Activated T-helper 2 cell treated with anti-CD3 and anti-CD28 coated beads, Interferon-gamma antibody, Interleukin-2, Interleukin-4, amounts not matched to agents 10 μg/mL and 5 μg/mL and 100 μg/mL, durations not matched to agents 14 hours and 24 hours and 36 hours (primary cell): ENCODE measurements at regions not wholly inside any gene's neighbourhood (a gene's known extent, or its start where the extent isn't known, plus 50 kb on each side); places are given as distances from the start of the nearest gene placed in this dataset.
A peak's percentile ranks its signal among the peaks of the same experiment; 100 is the strongest.

Experiments used
- DNase-seq: peaks from one replicate; pipeline ENCODE4 v3.0.0; 2021; ENCODE audit warnings: low spot score
- H3K27ac Mint-ChIP-seq: one replicate; pipeline ENCODE4 v1.8.0; 2021; ENCODE audit warnings: mixed read lengths
- H3K27me3 Mint-ChIP-seq: one replicate; pipeline ENCODE4 v1.8.0; 2021; ENCODE audit warnings: low read depth, mixed read lengths
- H3K36me3 Mint-ChIP-seq: one replicate; pipeline ENCODE4 v1.8.0; 2021; ENCODE audit warnings: low read depth, mixed read lengths
- H3K4me1 Mint-ChIP-seq: one replicate; pipeline ENCODE4 v1.8.0; 2021; ENCODE audit warnings: low read depth, mixed read lengths
- H3K4me3 Mint-ChIP-seq: one replicate; pipeline ENCODE4 v1.8.0; 2021; ENCODE audit warnings: low read depth, mild to moderate bottlenecking, moderate library complexity, mixed read lengths
- H3K9me3 Mint-ChIP-seq: one replicate; pipeline ENCODE4 v1.8.0; 2021; ENCODE audit warnings: mixed read lengths
- intact Hi-C: fragments of 100-400 bp; cut with micrococcal nuclease; formaldehyde crosslinking; loops from one replicate; pipeline ENCODE4 v1.15.1; 2023

DNA sequence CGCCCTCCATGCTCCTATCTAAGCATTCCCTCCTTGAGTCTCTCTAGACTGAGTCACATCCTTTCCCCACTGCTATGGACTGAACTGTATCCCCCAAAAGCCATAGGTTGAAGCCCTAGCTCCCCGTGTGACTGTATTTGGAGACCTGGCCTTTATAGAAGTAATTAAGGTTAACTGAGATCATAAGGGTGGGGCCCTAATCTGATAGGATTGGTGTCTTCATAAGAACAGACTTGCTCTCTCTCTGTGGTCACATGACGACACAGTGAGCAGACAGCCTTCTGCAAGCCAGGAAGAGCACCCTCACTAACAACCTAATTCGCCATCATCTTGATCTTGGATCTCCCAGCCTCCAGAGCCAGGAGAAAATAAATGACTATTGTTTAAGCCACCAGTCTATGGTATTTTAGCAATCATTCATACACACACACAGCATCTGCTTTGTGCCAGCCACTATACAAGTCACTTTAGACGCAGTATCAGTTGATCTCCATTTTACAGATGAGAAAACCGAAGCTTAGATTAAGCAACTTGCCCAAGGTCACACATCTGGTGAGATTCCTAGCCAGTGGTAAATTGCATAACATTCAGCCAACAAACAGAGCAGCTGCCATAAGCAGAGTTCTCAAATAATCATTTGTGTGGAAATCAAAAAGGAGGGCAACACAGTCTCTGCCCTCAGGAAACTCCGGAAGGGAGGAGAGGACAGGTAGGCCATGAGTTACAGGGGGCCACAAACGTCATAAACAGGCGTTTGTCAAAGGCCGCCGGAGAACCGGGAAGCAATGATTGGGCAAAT lies 66.3 kb upstream of the HES1 start:
- Mint-ChIP-seq H3K36me3 (no peaks in the 10 kb centered on the region), H3K27me3 (peaks cover 68% of the 10 kb centered on the region), H3K4me1 (peaks cover 21% of the 10 kb centered on the region), H3K27ac (no peak overlapping the region), H3K9me3 (peaks cover 10% of the 10 kb centered on the region), H3K4me3 (peak overlapping the region; percentile 49)
- DNase-seq = no peak
- intact Hi-C loops = loop anchor here (2.0 to 5.0 kb wide), 3 partner anchors 65 to 238 kb away; no protein-coding TSS in a partner anchor

DNA sequence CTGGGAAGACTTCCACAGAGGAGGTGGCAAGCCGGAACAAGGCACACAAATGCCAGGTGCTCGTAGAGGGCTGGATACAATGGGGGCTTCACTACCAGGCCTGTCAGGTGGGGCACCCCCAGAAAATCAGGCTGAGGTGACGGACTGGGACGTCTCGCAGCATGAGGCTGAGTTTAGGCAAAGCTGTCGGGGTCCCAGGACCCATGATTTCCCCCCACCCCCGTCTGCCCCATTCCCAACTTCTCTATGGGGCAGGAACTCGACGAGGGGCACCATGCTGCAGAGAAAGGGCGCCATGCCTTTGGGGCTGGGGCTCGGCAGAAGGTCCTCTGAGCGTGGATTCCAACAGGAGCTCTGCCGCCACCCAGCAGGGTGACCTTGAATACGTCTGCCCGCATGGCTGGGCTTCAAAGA lies 65.7 kb upstream of the HES1 start:
- peak overlapping the region; percentile 50 for H3K4me3 Mint-ChIP-seq

DNA sequence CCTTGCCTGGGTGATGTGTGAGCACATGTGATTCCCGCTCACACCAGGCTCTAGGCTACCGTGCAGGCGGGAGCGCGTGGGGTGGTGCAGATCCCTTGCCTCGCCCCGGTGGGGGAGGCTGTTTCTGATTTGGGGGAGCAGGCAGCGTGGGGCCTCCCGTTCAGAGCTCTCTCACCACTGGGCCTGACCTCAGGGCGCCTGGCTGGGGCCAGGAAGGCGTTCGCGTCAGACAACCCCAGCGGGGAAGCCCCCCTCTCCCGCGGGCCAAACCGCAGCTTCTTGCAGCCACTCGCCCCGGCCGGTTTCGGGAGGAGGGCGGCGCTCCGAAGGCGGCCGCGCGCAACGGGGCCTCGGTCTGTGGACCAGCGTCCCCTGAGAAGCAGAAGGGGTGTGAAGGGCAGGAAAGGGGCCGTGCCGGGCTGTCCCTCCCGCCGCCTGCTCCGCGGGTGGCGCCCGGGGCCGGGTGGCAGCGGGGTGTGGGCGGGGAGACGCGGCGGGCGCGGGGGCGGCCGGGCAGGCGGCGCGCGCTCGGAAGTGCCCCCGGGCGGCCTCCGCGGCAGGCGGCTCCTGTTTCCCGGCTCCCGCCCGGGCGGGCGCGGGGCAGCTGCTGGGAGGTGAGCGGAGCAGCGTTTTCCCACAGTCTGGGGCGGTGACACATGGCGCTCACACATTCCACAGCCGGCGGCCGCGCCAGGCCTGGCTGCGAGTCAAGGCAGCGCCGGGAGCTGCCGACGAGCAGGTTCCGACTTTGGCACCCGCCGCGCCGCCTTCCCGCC lies 65.1 kb upstream of the HES1 start:
- Mint-ChIP-seq H3K36me3 (no peaks in the 10 kb centered on the region), H3K27ac (no peak overlapping the region), H3K27me3 (peaks cover 72% of the 10 kb centered on the region), H3K4me3 (peak overlapping the region; percentile 50), H3K9me3 (peaks cover 10% of the 10 kb centered on the region), H3K4me1 (peaks cover 21% of the 10 kb centered on the region)
- DNase-seq = peak; percentile 40
- intact Hi-C loops = loop anchor here (2.0 to 5.0 kb wide), 3 partner anchors 64 to 236 kb away; no protein-coding TSS in a partner anchor

More for the DNA sequence above, 65.7 kb upstream of the HES1 start:
- H3K36me3 Mint-ChIP-seq = no peaks in the 10 kb centered on the region
- H3K4me1 Mint-ChIP-seq = peaks cover 21% of the 10 kb centered on the region
- peaks cover 10% of the 10 kb centered on the region for H3K9me3 Mint-ChIP-seq
- DNase-seq = no peak
- peaks cover 73% of the 10 kb centered on the region for H3K27me3 Mint-ChIP-seq
- no peak overlapping the region for H3K27ac Mint-ChIP-seq
- intact Hi-C loops = loop anchor here (2.0 to 5.0 kb wide), 3 partner anchors 65 to 237 kb away; no protein-coding TSS in a partner anchor

DNA sequence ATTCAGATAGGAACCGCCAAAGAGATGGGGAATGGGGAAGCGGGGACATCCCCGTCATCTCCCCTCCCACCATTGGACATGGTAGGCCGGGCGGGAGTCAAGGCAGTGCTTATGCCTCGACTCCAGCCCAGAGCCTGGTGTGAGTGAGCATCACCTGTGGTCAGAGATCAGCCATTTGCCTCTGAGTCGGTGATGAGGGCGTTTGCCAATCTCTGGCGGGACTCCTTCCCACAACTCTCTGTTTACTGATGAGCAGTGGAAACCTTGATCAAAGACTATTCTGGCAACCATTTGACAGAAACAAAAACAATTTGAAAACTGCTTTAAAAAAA lies 63.9 kb upstream of the HES1 start:
- no peak overlapping the region for H3K4me3 Mint-ChIP-seq
- peaks cover 21% of the 10 kb centered on the region for H3K4me1 Mint-ChIP-seq
- no peaks in the 10 kb centered on the region for H3K36me3 Mint-ChIP-seq

DNA sequence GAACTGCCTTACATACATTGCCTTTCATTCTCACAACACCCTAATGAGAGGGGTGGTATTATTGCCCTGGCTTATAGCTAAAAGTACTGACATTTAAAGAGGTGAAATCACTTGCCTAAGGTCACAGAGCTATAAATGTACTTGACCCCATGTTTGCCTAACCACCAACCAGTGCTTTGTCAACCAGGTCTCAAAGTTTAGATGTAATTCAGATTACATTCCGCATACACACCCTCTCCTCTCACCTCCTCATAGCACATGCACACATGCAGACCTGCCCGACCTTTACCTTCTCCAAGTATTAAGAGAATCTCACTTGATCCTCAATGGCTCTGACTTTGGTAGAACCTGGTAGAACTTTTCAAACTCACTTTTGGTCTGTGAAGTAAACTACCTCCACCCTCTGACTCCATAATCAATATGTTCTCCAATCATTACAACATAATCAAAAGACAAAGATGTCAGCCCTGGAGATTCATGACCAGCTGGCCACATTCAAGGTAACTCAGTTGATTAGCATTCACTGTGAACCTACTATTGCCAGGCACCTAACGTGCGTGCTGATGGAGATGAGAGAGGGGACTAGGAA lies 63.2 kb upstream of the HES1 start:
- H3K4me1 Mint-ChIP-seq = peaks cover 21% of the 10 kb centered on the region
- no peaks in the 10 kb centered on the region for H3K36me3 Mint-ChIP-seq
- H3K27ac Mint-ChIP-seq = no peak overlapping the region
- intact Hi-C loops = loop anchor here (5.0 kb wide), 2 partner anchors 100 to 235 kb away; no protein-coding TSS in a partner anchor
- H3K4me3 Mint-ChIP-seq = no peak overlapping the region
- peaks cover 70% of the 10 kb centered on the region for H3K27me3 Mint-ChIP-seq
- no peak for DNase-seq
- H3K9me3 Mint-ChIP-seq = peaks cover 4% of the 10 kb centered on the region

More for the DNA sequence above, 63.9 kb upstream of the HES1 start:
- peaks cover 72% of the 10 kb centered on the region for H3K27me3 Mint-ChIP-seq
- no peak for DNase-seq
- intact Hi-C loops = loop anchor here (5.0 kb wide), 2 partner anchors 100 to 235 kb away; no protein-coding TSS in a partner anchor
- peaks cover 9% of the 10 kb centered on the region for H3K9me3 Mint-ChIP-seq
- H3K27ac Mint-ChIP-seq = no peak overlapping the region

DNA sequence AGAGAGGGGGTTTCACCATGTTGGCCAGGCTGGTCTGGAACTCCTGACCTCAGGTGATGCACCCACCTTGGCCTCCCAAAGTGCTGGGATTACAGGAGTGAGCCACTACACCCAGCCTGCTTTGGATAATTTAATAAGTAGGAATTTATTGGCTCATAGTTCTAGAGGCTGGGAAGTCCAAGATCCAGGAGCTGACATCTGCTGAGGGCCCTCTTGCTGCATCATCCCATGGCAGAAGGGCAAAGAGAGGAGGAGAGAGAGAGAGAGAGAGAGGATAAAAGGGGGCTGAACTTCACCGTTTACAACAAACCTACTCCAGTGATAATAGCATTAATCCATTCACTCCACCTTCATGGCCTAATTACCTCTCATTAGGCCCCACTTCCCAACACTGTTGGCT lies 62.0 kb upstream of the HES1 start:
- no peak overlapping the region for H3K4me3 Mint-ChIP-seq
- peaks cover 17% of the 10 kb centered on the region for H3K4me1 Mint-ChIP-seq
- no peaks in the 10 kb centered on the region for H3K36me3 Mint-ChIP-seq
- H3K27ac Mint-ChIP-seq = no peak overlapping the region
- no peak for DNase-seq
- peaks cover 72% of the 10 kb centered on the region for H3K27me3 Mint-ChIP-seq
- H3K9me3 Mint-ChIP-seq = no peaks in the 10 kb centered on the region
- intact Hi-C loops = loop anchor here (5.0 kb wide), 2 partner anchors 102 to 233 kb away; no protein-coding TSS in a partner anchor

DNA sequence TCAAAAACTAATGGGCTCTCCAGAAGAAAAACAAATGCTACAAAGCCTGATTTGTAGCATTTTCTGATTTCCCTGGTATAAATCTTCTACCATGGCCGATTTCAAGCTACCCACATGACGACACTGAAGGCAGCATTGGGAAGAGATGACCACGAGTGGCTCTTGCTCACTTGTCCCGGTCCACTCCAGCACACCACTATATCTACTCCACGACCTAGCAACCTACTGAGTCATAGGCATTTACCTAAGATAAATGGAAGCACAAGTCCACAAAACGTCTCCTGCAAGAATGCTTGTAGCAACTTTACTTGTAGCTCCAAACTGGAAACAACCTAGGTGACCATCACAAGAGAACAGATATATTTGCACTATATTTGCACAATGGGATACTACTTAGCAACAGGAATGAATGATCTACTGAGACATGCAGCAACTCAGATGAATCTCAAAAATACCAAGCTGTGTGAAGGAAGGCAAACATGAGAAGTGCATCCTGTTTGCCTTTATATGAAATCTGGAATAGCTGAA lies 60.8 kb upstream of the HES1 start:
- Mint-ChIP-seq H3K27ac (no peak overlapping the region), H3K9me3 (no peaks in the 10 kb centered on the region), H3K36me3 (no peaks in the 10 kb centered on the region), H3K4me3 (no peak overlapping the region), H3K27me3 (peaks cover 68% of the 10 kb centered on the region), H3K4me1 (peaks cover 14% of the 10 kb centered on the region)
- DNase-seq = no peak
- intact Hi-C loops = no loop called here

DNA sequence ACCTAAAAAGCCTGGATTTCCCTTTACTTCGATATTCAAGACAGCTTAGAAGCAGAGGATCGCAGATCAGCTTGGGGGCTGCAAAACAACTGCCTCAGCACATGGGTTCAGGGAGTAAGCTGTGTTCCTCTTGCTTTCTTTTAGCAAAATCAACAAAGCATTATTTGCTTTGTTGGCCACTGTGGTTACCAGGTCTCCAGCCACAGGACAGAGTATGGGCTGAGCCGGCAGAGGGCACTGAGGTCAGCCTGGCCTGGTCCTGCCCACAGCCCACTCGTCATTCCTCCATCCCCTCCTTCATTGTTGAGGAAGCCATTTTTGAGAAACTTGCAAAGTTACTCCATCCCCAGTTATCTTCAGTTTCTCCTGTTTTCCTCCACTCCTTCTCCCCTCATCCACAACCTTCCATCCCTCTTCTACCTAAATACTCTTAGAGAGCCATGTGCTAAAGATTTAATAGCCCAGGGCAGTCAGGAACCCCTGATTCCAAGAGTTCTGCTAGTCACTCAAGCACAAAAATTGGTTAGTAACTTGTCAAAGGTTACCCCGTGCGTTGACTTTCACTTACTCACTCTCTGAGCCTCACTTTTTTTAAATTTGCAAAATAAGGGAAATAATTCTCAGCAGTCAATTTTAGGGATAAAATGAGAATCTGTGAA lies 60.0 kb upstream of the HES1 start:
- intact Hi-C loops = no loop called here
- Mint-ChIP-seq H3K4me1 (peaks cover 11% of the 10 kb centered on the region), H3K4me3 (no peak overlapping the region), H3K36me3 (no peaks in the 10 kb centered on the region), H3K27me3 (peaks cover 73% of the 10 kb centered on the region), H3K9me3 (no peaks in the 10 kb centered on the region), H3K27ac (no peak overlapping the region)
- DNase-seq = no peak

DNA sequence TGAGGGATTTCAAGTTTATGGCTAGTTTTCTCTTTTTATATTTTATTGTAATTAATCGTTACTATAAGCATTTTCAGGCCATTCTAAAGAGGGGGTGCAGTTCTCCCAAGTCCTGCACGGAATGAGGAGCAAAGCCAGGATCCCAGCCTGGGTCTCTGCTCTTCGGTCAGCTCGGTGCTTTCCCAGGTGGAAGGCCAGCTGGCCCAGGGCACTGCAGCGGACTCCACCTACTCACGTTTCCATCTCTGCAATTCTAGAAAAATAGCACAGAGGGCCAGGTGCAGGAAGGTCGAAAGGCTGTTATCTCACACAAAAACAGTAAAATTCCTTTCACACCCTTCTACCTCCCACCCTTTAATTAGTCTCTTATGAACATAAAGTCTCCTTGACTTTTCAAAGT lies 59.5 kb upstream of the HES1 start:
- Mint-ChIP-seq H3K9me3 (no peaks in the 10 kb centered on the region), H3K4me1 (peaks cover 11% of the 10 kb centered on the region), H3K4me3 (no peak overlapping the region), H3K27me3 (peaks cover 72% of the 10 kb centered on the region), H3K36me3 (no peaks in the 10 kb centered on the region), H3K27ac (no peak overlapping the region)
- DNase-seq = no peak
- intact Hi-C loops = no loop called here

DNA sequence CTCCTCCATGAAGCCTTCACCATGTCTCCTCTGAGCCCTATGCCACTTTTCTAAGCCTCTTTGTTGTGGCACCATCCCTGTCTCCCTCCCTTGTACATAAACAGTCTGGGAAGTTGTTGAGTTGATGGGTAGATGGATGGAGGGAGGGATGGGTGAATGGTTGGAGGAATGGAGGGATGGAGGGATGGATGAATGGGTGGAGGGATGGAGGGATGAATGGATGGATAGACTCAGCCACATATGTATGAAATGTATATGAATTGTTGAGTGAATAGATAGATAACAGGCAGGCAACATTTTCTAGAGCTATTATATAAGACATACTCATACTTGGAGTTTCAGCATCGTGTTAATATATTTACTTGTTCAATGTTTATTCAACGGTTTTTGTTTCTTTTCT lies 58.3 kb upstream of the HES1 start:
- DNase-seq = no peak
- Mint-ChIP-seq H3K9me3 (no peaks in the 10 kb centered on the region), H3K36me3 (no peaks in the 10 kb centered on the region), H3K27me3 (peaks cover 66% of the 10 kb centered on the region), H3K27ac (no peak overlapping the region), H3K4me3 (no peak overlapping the region), H3K4me1 (peaks cover 3% of the 10 kb centered on the region)
- intact Hi-C loops = no loop called here

DNA sequence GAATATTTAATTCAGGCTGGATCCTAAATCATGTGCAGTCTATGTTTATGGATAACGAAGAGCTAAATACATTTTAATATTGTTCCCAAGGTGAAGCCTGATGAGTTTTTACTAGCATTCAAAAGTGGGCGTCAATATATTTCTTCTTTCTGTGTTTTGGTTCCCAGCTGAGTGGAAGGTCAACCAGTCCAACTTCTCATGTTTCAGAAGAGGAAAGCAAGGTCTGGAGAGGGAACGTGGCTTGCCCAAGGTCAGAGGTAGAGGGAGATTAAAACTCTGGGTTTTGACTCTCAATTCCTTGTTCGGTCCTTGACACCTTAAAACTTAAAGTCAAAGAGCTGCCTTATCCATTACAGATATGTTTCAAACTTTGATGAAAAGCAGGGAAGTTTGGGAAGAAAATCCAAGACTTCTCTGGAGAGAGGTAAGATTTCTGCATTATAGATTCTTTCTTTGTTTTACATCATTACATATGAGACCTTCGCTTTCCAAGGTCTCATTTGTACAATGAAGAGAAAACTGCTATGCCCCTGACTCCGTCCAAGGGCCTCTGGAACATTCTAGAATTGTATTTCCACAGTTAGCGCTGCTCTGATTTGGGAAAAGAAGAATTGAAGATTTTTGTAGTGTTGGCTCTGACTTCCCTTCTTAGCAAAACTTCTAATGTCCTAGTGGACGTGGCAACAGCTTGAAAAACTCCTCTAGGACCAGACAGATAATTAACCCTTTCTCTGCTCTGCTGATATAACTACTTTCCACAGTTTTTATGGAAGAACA lies 57.7 kb upstream of the HES1 start:
- Mint-ChIP-seq H3K4me1 (no peaks in the 10 kb centered on the region), H3K36me3 (no peaks in the 10 kb centered on the region), H3K4me3 (no peak overlapping the region), H3K9me3 (no peaks in the 10 kb centered on the region), H3K27me3 (peaks cover 64% of the 10 kb centered on the region), H3K27ac (no peak overlapping the region)
- intact Hi-C loops = no loop called here
- no peak for DNase-seq
